H1 (cell line): ENCODE measurements at regions not wholly inside any gene's neighbourhood (a gene's known extent, or its start where the extent isn't known, plus 50 kb on each side); places are given as distances from the start of the nearest gene placed in this dataset.

Experiments
- CTCF ChIP-seq, 3 experiments: IDR thresholded peaks; 1 replicate in 2 of 3; 2 replicates in 1 of 3; pipeline versions ENCODE4 v1.5.1 to v1.6.1; 2011; ENCODE audit warnings: low read length in 3 of 3, mild to moderate bottlenecking in 3 of 3, inconsistent platforms in 2 of 3, low read depth in 1 of 3, moderate library complexity in 1 of 3; ENCODE audit not compliant: insufficient read depth in 1 of 3; ENCODE audit errors: control extremely low read depth in 1 of 3
- SP4 ChIP-seq: IDR thresholded peaks from 2 replicates; pipeline ENCODE4 v1.6.1; 2012; ENCODE audit warnings: low read length, inconsistent platforms
- TF ChIP-seq, protein P1 (sequence below): fragments of 300-600 bp; sonication (generic); IDR thresholded peaks from 2 replicates; pipeline ENCODE4 v1.7.1; 2012; ENCODE audit warnings: low read length, moderate library complexity, mild to moderate bottlenecking, inconsistent platforms; ENCODE audit not compliant: insufficient replicate concordance

DNA sequence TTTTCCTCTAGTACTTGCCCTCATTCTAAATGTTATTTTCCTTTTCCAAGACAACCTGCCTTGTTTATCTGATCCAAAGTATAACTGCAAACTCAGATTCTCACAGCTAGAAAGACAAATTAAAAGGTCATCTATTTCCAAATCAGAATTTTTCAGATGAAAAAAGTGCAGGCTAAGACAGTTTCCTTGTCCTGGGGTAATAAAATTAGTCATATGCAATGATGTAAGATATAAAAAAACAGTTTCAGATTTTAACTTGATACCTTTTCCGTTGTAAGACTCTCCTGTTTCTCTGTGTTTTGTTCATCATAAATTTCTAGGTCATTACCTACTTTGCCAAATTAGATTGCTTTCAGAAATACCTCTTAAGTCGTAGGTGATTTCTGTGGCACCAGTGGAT is 238.4 kb upstream of the PEX5L start (continued):
- TF ChIP-seq, protein P1, sequence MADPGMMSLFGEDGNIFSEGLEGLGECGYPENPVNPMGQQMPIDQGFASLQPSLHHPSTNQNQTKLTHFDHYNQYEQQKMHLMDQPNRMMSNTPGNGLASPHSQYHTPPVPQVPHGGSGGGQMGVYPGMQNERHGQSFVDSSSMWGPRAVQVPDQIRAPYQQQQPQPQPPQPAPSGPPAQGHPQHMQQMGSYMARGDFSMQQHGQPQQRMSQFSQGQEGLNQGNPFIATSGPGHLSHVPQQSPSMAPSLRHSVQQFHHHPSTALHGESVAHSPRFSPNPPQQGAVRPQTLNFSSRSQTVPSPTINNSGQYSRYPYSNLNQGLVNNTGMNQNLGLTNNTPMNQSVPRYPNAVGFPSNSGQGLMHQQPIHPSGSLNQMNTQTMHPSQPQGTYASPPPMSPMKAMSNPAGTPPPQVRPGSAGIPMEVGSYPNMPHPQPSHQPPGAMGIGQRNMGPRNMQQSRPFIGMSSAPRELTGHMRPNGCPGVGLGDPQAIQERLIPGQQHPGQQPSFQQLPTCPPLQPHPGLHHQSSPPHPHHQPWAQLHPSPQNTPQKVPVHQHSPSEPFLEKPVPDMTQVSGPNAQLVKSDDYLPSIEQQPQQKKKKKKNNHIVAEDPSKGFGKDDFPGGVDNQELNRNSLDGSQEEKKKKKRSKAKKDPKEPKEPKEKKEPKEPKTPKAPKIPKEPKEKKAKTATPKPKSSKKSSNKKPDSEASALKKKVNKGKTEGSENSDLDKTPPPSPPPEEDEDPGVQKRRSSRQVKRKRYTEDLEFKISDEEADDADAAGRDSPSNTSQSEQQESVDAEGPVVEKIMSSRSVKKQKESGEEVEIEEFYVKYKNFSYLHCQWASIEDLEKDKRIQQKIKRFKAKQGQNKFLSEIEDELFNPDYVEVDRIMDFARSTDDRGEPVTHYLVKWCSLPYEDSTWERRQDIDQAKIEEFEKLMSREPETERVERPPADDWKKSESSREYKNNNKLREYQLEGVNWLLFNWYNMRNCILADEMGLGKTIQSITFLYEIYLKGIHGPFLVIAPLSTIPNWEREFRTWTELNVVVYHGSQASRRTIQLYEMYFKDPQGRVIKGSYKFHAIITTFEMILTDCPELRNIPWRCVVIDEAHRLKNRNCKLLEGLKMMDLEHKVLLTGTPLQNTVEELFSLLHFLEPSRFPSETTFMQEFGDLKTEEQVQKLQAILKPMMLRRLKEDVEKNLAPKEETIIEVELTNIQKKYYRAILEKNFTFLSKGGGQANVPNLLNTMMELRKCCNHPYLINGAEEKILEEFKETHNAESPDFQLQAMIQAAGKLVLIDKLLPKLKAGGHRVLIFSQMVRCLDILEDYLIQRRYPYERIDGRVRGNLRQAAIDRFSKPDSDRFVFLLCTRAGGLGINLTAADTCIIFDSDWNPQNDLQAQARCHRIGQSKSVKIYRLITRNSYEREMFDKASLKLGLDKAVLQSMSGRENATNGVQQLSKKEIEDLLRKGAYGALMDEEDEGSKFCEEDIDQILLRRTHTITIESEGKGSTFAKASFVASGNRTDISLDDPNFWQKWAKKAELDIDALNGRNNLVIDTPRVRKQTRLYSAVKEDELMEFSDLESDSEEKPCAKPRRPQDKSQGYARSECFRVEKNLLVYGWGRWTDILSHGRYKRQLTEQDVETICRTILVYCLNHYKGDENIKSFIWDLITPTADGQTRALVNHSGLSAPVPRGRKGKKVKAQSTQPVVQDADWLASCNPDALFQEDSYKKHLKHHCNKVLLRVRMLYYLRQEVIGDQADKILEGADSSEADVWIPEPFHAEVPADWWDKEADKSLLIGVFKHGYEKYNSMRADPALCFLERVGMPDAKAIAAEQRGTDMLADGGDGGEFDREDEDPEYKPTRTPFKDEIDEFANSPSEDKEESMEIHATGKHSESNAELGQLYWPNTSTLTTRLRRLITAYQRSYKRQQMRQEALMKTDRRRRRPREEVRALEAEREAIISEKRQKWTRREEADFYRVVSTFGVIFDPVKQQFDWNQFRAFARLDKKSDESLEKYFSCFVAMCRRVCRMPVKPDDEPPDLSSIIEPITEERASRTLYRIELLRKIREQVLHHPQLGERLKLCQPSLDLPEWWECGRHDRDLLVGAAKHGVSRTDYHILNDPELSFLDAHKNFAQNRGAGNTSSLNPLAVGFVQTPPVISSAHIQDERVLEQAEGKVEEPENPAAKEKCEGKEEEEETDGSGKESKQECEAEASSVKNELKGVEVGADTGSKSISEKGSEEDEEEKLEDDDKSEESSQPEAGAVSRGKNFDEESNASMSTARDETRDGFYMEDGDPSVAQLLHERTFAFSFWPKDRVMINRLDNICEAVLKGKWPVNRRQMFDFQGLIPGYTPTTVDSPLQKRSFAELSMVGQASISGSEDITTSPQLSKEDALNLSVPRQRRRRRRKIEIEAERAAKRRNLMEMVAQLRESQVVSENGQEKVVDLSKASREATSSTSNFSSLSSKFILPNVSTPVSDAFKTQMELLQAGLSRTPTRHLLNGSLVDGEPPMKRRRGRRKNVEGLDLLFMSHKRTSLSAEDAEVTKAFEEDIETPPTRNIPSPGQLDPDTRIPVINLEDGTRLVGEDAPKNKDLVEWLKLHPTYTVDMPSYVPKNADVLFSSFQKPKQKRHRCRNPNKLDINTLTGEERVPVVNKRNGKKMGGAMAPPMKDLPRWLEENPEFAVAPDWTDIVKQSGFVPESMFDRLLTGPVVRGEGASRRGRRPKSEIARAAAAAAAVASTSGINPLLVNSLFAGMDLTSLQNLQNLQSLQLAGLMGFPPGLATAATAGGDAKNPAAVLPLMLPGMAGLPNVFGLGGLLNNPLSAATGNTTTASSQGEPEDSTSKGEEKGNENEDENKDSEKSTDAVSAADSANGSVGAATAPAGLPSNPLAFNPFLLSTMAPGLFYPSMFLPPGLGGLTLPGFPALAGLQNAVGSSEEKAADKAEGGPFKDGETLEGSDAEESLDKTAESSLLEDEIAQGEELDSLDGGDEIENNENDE = no peak
- TF ChIP-seq SP4 (no peak), CTCF (IDR thresholded peaks at IDR 0.05; ENCODE audit: control extremely low read depth in 1 of 3, insufficient read depth in 1 of 3, low read depth in 1 of 3, low read length in 3 of 3) (no peak)
